ENCODE measurements at regions not wholly inside any gene's neighbourhood (a gene's known extent, or its start where the extent isn't known, plus 50 kb on each side); places are given as distances from the start of the nearest gene placed in this dataset.
"Not testable (repeated sequence)": the region's sequence is repeated elsewhere in the genome, so short reads cannot be mapped to it uniquely, and the experiment has no call there.

GRCh38 chr7:20927178-20927577, 140.5 kb upstream of the SP8 start:
- in situ Hi-C loops (cut with MboI); RAD21 ChIA-PET (ENCODE audit: unreplicated experiment); ATAC-seq; SMC1A ChIA-PET (ENCODE audit: uncharacterized antibody, unreplicated experiment); H3K27me3 ChIP-seq (replicated peaks in 1 of 2; ENCODE audit: control insufficient read depth in 2 of 2, insufficient read depth in 2 of 2, low read length in 1 of 2); H4K20me1 ChIP-seq (ENCODE audit: control insufficient read depth, insufficient read depth); H3K27ac ChIP-seq (ENCODE audit: control insufficient read depth, insufficient read depth); H3K79me2 ChIP-seq (ENCODE audit: control insufficient read depth, insufficient read depth, low read length); BruUV-seq (replicated peaks); H3K9me3 ChIP-seq (replicated peaks; ENCODE audit: control insufficient read depth, insufficient read depth, low read length); H2AFZ ChIP-seq (ENCODE audit: control insufficient read depth, low read depth, low read length); H3K36me3 ChIP-seq (ENCODE audit: control insufficient read depth in 2 of 2, insufficient read depth in 2 of 2, low read length in 1 of 2); H3K9ac ChIP-seq (ENCODE audit: control insufficient read depth, insufficient read depth, low read length); intact Hi-C loops (cut with micrococcal nuclease; ENCODE audit: unreplicated experiment); H3K4me2 ChIP-seq (ENCODE audit: control insufficient read depth, insufficient read depth); DNase-seq (ENCODE audit: low read depth, low spot score); H3K4me1 ChIP-seq (ENCODE audit: control insufficient read depth, insufficient read depth, low read length); FAIRE-seq; H3K4me3 ChIP-seq; POLR2A ChIA-PET: not testable (repeated sequence)
- CTCF ChIA-PET: interaction anchor here (0.7 kb wide), 1 partner anchor 11 kb away, joined by 3 read pairs; no protein-coding TSS in a partner anchor

GRCh38 chr7:20927976-20928375, 141.3 kb upstream of the SP8 start:
- 8% methylated on average over 1 of the region's 1 CpG for WGBS (ENCODE audit: insufficient coverage, insufficient replicate concordance, low lambda C conversion rate, missing lambda C conversion rate)
- ChIA-PET SMC1A (ENCODE audit: uncharacterized antibody, unreplicated experiment) (interaction anchor here (0.7 kb wide), 1 partner anchor 27 kb away, joined by 4 read pairs; no protein-coding TSS in a partner anchor), RAD21 (ENCODE audit: unreplicated experiment) (no interaction called here), CTCF (interaction anchor here (0.7 kb wide), 1 partner anchor 10 kb away, joined by 3 read pairs; no protein-coding TSS in a partner anchor), POLR2A (no interaction called here)
- in situ Hi-C loops (cut with MboI) (no loop called here), intact Hi-C loops (cut with micrococcal nuclease; ENCODE audit: unreplicated experiment) (no loop called here)
- TF ChIP-seq POLR2AphosphoS5 (IDR thresholded peaks at IDR 0.05; ENCODE audit: low read length): no peak
- TF ChIP-seq IRF5 (IDR thresholded peaks at IDR 0.05; ENCODE audit: borderline replicate concordance): no peak
- no peak for TF ChIP-seq BCL3 (IDR thresholded peaks at IDR 0.05; ENCODE audit: borderline replicate concordance, insufficient read depth, low read depth, low read length, poor library complexity, severe bottlenecking)
- TF ChIP-seq SIX5 (IDR thresholded peaks at IDR 0.05; ENCODE audit: low read depth, low read length, severe bottlenecking): no peak
- no peak for TF ChIP-seq RUNX3 (IDR thresholded peaks at IDR 0.05; ENCODE audit: low read length)
- TF ChIP-seq CREM (IDR thresholded peaks at IDR 0.05; ENCODE audit: low read depth): no peak
- no peak for TF ChIP-seq CREB1 (IDR thresholded peaks at IDR 0.05; ENCODE audit: low read depth)
- TF ChIP-seq IRF3 (IDR thresholded peaks at IDR 0.05): no peak
- no peak for TF ChIP-seq FOXK2 (IDR thresholded peaks at IDR 0.05)
- no peak for TF ChIP-seq BMI1 (IDR thresholded peaks at IDR 0.05; ENCODE audit: borderline replicate concordance)
- TF ChIP-seq TARDBP (IDR thresholded peaks at IDR 0.05; ENCODE audit: borderline replicate concordance): no peak
- no peaks in the 10 kb centered on the region for H3K36me3 ChIP-seq (ENCODE audit: control insufficient read depth in 2 of 2, insufficient read depth in 2 of 2, low read length in 1 of 2)
- ATAC-seq: no peak
- DNase-seq (ENCODE audit: low read depth, low spot score): no peak
- FAIRE-seq: no peak
- H4K20me1 ChIP-seq (ENCODE audit: control insufficient read depth, insufficient read depth): no peaks in the 10 kb centered on the region
- no peaks in the 10 kb centered on the region for H3K27me3 ChIP-seq (replicated peaks in 1 of 2; ENCODE audit: control insufficient read depth in 2 of 2, insufficient read depth in 2 of 2, low read length in 1 of 2)
- H3K4me3 ChIP-seq: no peak overlapping the region
- H3K9ac ChIP-seq (ENCODE audit: control insufficient read depth, insufficient read depth, low read length): no peak overlapping the region
- no TSS peak for BruUV-seq (replicated peaks)
- H2AFZ ChIP-seq (ENCODE audit: control insufficient read depth, low read depth, low read length): no peak overlapping the region
- H3K79me2 ChIP-seq (ENCODE audit: control insufficient read depth, insufficient read depth, low read length): no peaks in the 10 kb centered on the region
- H3K4me1 ChIP-seq (ENCODE audit: control insufficient read depth, insufficient read depth, low read length): no peaks in the 10 kb centered on the region
- H3K4me2 ChIP-seq (ENCODE audit: control insufficient read depth, insufficient read depth): no peak overlapping the region
- H3K27ac ChIP-seq (ENCODE audit: control insufficient read depth, insufficient read depth): no peak overlapping the region
- H3K9me3 ChIP-seq (replicated peaks; ENCODE audit: control insufficient read depth, insufficient read depth, low read length): no peaks in the 10 kb centered on the region
